ENCODE measurements at regions not wholly inside any gene's neighbourhood (a gene's known extent, or its start where the extent isn't known, plus 50 kb on each side); places are given as distances from the start of the nearest gene placed in this dataset.

- DNase-seq (ENCODE audit: low read depth in 2 of 2), result no peak
Measured at GRCh38 chr4:44098973-44099372, 349.6 kb downstream of the KCTD8 start.

DNA sequence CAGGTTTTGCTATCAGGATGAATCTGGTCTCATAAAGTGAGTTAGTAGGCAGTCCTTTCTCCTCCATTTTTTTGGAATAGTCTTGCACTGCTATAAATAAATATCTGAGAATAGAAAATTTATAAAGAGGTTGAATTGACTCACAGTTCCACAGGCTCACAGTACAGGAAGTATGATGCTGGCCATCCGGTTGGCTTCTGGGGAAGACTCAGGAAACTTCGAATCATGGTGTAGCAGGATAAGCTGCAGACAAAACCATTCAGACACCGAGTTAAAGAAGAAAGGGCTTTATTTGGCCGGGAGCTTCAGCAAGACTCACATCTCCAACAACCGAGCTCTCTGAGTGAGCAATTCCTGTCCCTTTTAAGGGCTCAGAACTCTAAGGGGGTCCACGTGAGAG lies 348.2 kb downstream of the KCTD8 start:
- peak; percentile 30 to 82 for DNase-seq (ENCODE audit: low read depth in 2 of 2)

GRCh38 chr4:44118971-44119680 lies 329.5 kb downstream of the KCTD8 start:
- DNase-seq (ENCODE audit: low read depth in 2 of 2), result peak in 1 of 2 donors; percentile 50

DNA sequence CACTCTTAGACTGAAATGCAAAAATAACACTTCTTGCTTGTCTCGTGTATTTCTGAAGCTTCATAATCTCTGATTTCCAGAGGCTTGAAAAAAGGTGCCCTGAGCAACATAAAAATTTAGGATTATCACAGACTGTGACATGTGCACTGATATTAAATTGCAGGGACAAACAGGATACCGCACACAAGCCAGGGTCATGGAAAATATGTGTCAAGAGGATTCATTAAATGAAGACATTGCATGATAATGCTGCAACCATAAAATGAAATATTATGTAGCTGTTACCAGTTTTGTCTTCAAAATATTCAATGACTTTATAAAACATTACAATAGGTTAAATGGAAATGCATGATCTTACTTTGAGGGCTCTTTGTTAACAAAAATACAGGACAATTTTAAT lies 328.0 kb downstream of the KCTD8 start:
- peak in 1 of 2 donors; percentile 80 for DNase-seq (ENCODE audit: low read depth in 2 of 2)

- peak; percentile 53 to 78 for DNase-seq (ENCODE audit: low read depth in 2 of 2)
Measured at GRCh38 chr4:44121210-44121609, 327.4 kb downstream of the KCTD8 start.

Measured in lung microvascular endothelial cell (primary cell).